ENCODE measurements at regions not wholly inside any gene's neighbourhood (a gene's known extent, or its start where the extent isn't known, plus 50 kb on each side); places are given as distances from the start of the nearest gene placed in this dataset.

- no peaks in the 10 kb centered on the region for H3K27me3 ChIP-seq (replicated peaks in 1 of 7)
- WGBS, 5 donors = 79 to 88% (median 83%) methylated on average over 4 of the region's 4 CpGs
- intact Hi-C loops (cut with DNase I; ENCODE audit: low total_unique reads) = no loop called here
- no peak overlapping the region for H3K4me3 ChIP-seq
- no peak for TF ChIP-seq CTCF (IDR thresholded peaks at IDR 0.05 in 8 of 11, conservative IDR thresholded peaks at IDR 0.05 in 3 of 11)
- no peak overlapping the region for H3K27ac ChIP-seq
- H3K4me1 ChIP-seq = no peaks in the 10 kb centered on the region
- no peaks in the 10 kb centered on the region for H3K36me3 ChIP-seq
- H3K9me3 ChIP-seq = peaks cover 0 to 9% (median 0%) of the 10 kb centered on the region in 8 donors
- DNase-seq = no peak
Observed at GRCh38 chr16:60419859-60420258, 1616.4 kb downstream of the CDH8 start.

GRCh38 chr16:60414613-60415012 lies 1621.6 kb downstream of the CDH8 start:
- H3K4me1 ChIP-seq = no peaks in the 10 kb centered on the region
- DNase-seq = no peak
- 24 to 52% (median 31%) methylated on average over 1 of the region's 1 CpG for WGBS, 5 donors
- intact Hi-C loops (cut with DNase I; ENCODE audit: low total_unique reads) = no loop called here
- no peak overlapping the region for H3K4me3 ChIP-seq
- TF ChIP-seq CTCF (IDR thresholded peaks at IDR 0.05 in 8 of 11, conservative IDR thresholded peaks at IDR 0.05 in 3 of 11) (no peak), POLR2A (IDR thresholded peaks at IDR 0.05) (no peak)
- H3K27me3 ChIP-seq (replicated peaks in 1 of 7) = no peaks in the 10 kb centered on the region
- H3K9me3 ChIP-seq = peaks cover 0 to 12% (median 0%) of the 10 kb centered on the region in 8 donors
- no peaks in the 10 kb centered on the region for H3K36me3 ChIP-seq
- H3K27ac ChIP-seq = no peak overlapping the region

- Histone ChIP-seq H3K27me3 (replicated peaks in 1 of 7) (no peaks in the 10 kb centered on the region), H3K4me3 (no peak overlapping the region), H3K36me3 (no peaks in the 10 kb centered on the region), H3K9me3 (peaks cover 0 to 12% (median 0%) of the 10 kb centered on the region in 8 donors), H3K27ac (no peak overlapping the region), H3K4me1 (no peaks in the 10 kb centered on the region)
- intact Hi-C loops (cut with DNase I; ENCODE audit: low total_unique reads) = no loop called here
- no peak for DNase-seq
- TF ChIP-seq CTCF (IDR thresholded peaks at IDR 0.05 in 8 of 11, conservative IDR thresholded peaks at IDR 0.05 in 3 of 11) (no peak), POLR2AphosphoS5 (IDR thresholded peaks at IDR 0.05) (no peak), POLR2A (IDR thresholded peaks at IDR 0.05) (no peak)
- 64 to 81% (median 70%) methylated on average over 2 of the region's 2 CpGs for WGBS, 5 donors
Observed at GRCh38 chr16:60413969-60414368, 1622.3 kb downstream of the CDH8 start.

- Histone ChIP-seq H3K27ac (no peak overlapping the region), H3K4me1 (no peaks in the 10 kb centered on the region), H3K4me3 (no peak overlapping the region), H3K36me3 (no peaks in the 10 kb centered on the region), H3K27me3 (replicated peaks in 1 of 7) (no peaks in the 10 kb centered on the region), H3K9me3 (peaks cover 0 to 8% (median 0%) of the 10 kb centered on the region in 8 donors)
- intact Hi-C loops (cut with DNase I; ENCODE audit: low total_unique reads) = no loop called here
- 49 to 89% (median 70%) methylated on average over 2 of the region's 2 CpGs for WGBS, 5 donors
- DNase-seq = no peak
- TF ChIP-seq POLR2A (IDR thresholded peaks at IDR 0.05) (no peak), POLR2AphosphoS5 (IDR thresholded peaks at IDR 0.05) (no peak), CTCF (IDR thresholded peaks at IDR 0.05 in 8 of 11, conservative IDR thresholded peaks at IDR 0.05 in 3 of 11) (no peak)
Observed at GRCh38 chr16:60407606-60408005, 1628.6 kb downstream of the CDH8 start.
